GM23248 (cell line): ENCODE measurements at regions not wholly inside any gene's neighbourhood (a gene's known extent, or its start where the extent isn't known, plus 50 kb on each side); places are given as distances from the start of the nearest gene placed in this dataset.

ENCODE experiments used
- EZH2 ChIP-seq: fragments of 200-600 bp; sonication (generic); IDR thresholded peaks from 2 replicates; pipeline ENCODE4 v1.6.1; 2018; ENCODE audit warnings: antibody characterized with exemption, mild to moderate bottlenecking; ENCODE audit not compliant: insufficient read depth, poor library complexity, severe bottlenecking
- EZH2phosphoT487 ChIP-seq: fragments of 200-600 bp; sonication (generic); IDR thresholded peaks from 2 replicates; pipeline ENCODE4 v1.6.1; 2018; ENCODE audit warnings: antibody characterized with exemption, moderate library complexity, mild to moderate bottlenecking, low read depth; ENCODE audit not compliant: insufficient read depth

GRCh38 chr7:96436880-96437279 lies 115.0 kb upstream of the SLC25A13 start:
- TF ChIP-seq EZH2phosphoT487 (no peak), EZH2 (no peak)
